Liver (tissue), 3 donors: ENCODE measurements at regions not wholly inside any gene's neighbourhood (a gene's known extent, or its start where the extent isn't known, plus 50 kb on each side); places are given as distances from the start of the nearest gene placed in this dataset.

Experiments
- EGR1 ChIP-seq, 2 donors: IDR thresholded peaks; 2 replicates each; pipeline ENCODE4 v1.6.1; 2016 to 2018; ENCODE audit warnings: antibody characterized with exemption in 2 of 2, low read depth in 2 of 2
- GABPA ChIP-seq, 2 donors: IDR thresholded peaks in 1 of 2; conservative IDR thresholded peaks in 1 of 2; 2 replicates each; pipeline ENCODE4 v1.6.1; 2016; ENCODE audit warnings: antibody characterized with exemption in 2 of 2, mild to moderate bottlenecking in 1 of 2, moderate library complexity in 1 of 2
- JUND ChIP-seq, 2 donors: IDR thresholded peaks; 2 replicates each; pipeline ENCODE4 v1.6.1; 2016; ENCODE audit warnings: antibody characterized with exemption in 2 of 2
- NR2F2 ChIP-seq: IDR thresholded peaks from 2 replicates; pipeline ENCODE4 v1.6.1; 2016; ENCODE audit warnings: antibody characterized with exemption
- RAD21 ChIP-seq, 2 donors: IDR thresholded peaks; 2 replicates each; pipeline ENCODE4 v1.6.1; 2016; ENCODE audit warnings: antibody characterized with exemption in 2 of 2, mild to moderate bottlenecking in 2 of 2
- SP1 ChIP-seq: IDR thresholded peaks from 2 replicates; pipeline ENCODE4 v1.6.1; 2018; ENCODE audit warnings: antibody characterized with exemption, mild to moderate bottlenecking
- TAF1 ChIP-seq: conservative IDR thresholded peaks from 2 replicates; pipeline ENCODE4 v1.6.1; 2016; ENCODE audit warnings: antibody characterized with exemption, mild to moderate bottlenecking
- YY1 ChIP-seq: IDR thresholded peaks from 2 replicates; pipeline ENCODE4 v1.6.1; 2016; ENCODE audit warnings: antibody characterized with exemption, mild to moderate bottlenecking
- TF ChIP-seq, protein P1 (sequence below): fragments of 150-350 bp; IDR thresholded peaks from 2 replicates; pipeline ENCODE4 v1.5.1; 2017; ENCODE audit warnings: improper control_type of control experiment, low read depth, low read length; ENCODE audit not compliant: missing input control
- TF ChIP-seq, protein P2 (sequence below): IDR thresholded peaks from 2 replicates; pipeline ENCODE4 v1.6.1; 2016; ENCODE audit warnings: antibody characterized with exemption, mild to moderate bottlenecking
- TF ChIP-seq, protein P3 (sequence below): IDR thresholded peaks from 2 replicates; pipeline ENCODE4 v1.6.1; 2016; ENCODE audit warnings: antibody characterized with exemption
- TF ChIP-seq, protein P4 (sequence below): IDR thresholded peaks from 2 replicates; pipeline ENCODE4 v1.6.1; 2016; ENCODE audit warnings: antibody characterized with exemption
- TF ChIP-seq, protein P5 (sequence below): IDR thresholded peaks from 2 replicates; pipeline ENCODE4 v1.6.1; 2016; ENCODE audit warnings: antibody characterized with exemption
- donor health status: healthy.
- donor health status: healthy.

DNA sequence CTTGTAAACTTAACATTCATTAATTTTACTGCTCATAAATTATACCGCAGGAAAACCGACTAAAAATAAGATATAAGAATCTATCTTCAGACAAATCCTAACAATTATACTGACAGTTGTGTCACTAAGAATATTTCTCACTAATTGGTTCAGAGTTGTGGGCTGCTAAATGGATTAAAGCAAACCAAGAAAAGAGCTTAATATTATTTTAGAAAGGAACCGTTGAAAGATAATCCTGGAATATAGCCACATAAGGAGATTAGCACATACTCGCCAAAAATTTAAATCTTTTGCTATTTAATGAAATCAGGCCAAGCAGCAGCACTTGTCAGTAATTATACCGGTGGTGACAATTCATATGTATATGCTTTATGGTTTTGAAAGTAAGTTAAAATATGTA is 132.8 kb downstream of the SLIT2 start:
- TF ChIP-seq, protein P1, sequence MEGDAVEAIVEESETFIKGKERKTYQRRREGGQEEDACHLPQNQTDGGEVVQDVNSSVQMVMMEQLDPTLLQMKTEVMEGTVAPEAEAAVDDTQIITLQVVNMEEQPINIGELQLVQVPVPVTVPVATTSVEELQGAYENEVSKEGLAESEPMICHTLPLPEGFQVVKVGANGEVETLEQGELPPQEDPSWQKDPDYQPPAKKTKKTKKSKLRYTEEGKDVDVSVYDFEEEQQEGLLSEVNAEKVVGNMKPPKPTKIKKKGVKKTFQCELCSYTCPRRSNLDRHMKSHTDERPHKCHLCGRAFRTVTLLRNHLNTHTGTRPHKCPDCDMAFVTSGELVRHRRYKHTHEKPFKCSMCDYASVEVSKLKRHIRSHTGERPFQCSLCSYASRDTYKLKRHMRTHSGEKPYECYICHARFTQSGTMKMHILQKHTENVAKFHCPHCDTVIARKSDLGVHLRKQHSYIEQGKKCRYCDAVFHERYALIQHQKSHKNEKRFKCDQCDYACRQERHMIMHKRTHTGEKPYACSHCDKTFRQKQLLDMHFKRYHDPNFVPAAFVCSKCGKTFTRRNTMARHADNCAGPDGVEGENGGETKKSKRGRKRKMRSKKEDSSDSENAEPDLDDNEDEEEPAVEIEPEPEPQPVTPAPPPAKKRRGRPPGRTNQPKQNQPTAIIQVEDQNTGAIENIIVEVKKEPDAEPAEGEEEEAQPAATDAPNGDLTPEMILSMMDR: no peak
- no peak for TF ChIP-seq YY1
- TF ChIP-seq, protein P2, sequence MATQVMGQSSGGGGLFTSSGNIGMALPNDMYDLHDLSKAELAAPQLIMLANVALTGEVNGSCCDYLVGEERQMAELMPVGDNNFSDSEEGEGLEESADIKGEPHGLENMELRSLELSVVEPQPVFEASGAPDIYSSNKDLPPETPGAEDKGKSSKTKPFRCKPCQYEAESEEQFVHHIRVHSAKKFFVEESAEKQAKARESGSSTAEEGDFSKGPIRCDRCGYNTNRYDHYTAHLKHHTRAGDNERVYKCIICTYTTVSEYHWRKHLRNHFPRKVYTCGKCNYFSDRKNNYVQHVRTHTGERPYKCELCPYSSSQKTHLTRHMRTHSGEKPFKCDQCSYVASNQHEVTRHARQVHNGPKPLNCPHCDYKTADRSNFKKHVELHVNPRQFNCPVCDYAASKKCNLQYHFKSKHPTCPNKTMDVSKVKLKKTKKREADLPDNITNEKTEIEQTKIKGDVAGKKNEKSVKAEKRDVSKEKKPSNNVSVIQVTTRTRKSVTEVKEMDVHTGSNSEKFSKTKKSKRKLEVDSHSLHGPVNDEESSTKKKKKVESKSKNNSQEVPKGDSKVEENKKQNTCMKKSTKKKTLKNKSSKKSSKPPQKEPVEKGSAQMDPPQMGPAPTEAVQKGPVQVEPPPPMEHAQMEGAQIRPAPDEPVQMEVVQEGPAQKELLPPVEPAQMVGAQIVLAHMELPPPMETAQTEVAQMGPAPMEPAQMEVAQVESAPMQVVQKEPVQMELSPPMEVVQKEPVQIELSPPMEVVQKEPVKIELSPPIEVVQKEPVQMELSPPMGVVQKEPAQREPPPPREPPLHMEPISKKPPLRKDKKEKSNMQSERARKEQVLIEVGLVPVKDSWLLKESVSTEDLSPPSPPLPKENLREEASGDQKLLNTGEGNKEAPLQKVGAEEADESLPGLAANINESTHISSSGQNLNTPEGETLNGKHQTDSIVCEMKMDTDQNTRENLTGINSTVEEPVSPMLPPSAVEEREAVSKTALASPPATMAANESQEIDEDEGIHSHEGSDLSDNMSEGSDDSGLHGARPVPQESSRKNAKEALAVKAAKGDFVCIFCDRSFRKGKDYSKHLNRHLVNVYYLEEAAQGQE: no peak
- TF ChIP-seq, protein P3, sequence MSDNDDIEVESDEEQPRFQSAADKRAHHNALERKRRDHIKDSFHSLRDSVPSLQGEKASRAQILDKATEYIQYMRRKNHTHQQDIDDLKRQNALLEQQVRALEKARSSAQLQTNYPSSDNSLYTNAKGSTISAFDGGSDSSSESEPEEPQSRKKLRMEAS: no peak
- TF ChIP-seq, protein P4, sequence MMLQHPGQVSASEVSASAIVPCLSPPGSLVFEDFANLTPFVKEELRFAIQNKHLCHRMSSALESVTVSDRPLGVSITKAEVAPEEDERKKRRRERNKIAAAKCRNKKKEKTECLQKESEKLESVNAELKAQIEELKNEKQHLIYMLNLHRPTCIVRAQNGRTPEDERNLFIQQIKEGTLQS: no peak
- no peak for TF ChIP-seq JUND (IDR thresholded peaks at IDR 0.05)
- TF ChIP-seq, protein P5, sequence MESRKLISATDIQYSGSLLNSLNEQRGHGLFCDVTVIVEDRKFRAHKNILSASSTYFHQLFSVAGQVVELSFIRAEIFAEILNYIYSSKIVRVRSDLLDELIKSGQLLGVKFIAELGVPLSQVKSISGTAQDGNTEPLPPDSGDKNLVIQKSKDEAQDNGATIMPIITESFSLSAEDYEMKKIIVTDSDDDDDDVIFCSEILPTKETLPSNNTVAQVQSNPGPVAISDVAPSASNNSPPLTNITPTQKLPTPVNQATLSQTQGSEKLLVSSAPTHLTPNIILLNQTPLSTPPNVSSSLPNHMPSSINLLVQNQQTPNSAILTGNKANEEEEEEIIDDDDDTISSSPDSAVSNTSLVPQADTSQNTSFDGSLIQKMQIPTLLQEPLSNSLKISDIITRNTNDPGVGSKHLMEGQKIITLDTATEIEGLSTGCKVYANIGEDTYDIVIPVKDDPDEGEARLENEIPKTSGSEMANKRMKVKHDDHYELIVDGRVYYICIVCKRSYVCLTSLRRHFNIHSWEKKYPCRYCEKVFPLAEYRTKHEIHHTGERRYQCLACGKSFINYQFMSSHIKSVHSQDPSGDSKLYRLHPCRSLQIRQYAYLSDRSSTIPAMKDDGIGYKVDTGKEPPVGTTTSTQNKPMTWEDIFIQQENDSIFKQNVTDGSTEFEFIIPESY: no peak
- TF ChIP-seq RAD21 (IDR thresholded peaks at IDR 0.05): no peak
- no peak for TF ChIP-seq SP1
- TF ChIP-seq EGR1 (IDR thresholded peaks at IDR 0.05; ENCODE audit: low read depth in 2 of 2): no peak
- TF ChIP-seq GABPA (IDR thresholded peaks at IDR 0.05 in 1 of 2, conservative IDR thresholded peaks at IDR 0.05 in 1 of 2): no peak
- no peak for TF ChIP-seq NR2F2
- no peak for TF ChIP-seq TAF1
